PC-9 (cell line): ENCODE measurements at regions not wholly inside any gene's neighbourhood (a gene's known extent, or its start where the extent isn't known, plus 50 kb on each side); places are given as distances from the start of the nearest gene placed in this dataset.

Experiments
- BruUV-seq: library from RNA; stranded (reverse); fragments of 400-500 nt; replicated peaks from 2 replicates; lab custom pipeline; 2021; lab: Mats Ljungman, UMichigan
- CTCF ChIA-PET: fragments of 300-600 bp; sonication (Branson Sonifier 250); formaldehyde crosslinking; loops from one replicate; lab custom pipeline; 2022; ENCODE audit warnings: antibody characterized with exemption; lab: Charles Lee
- POLR2A ChIA-PET: fragments of 300-600 bp; sonication (Branson Sonifier 250); formaldehyde crosslinking; loops from one replicate; lab custom pipeline; 2022; ENCODE audit warnings: antibody characterized with exemption; ENCODE audit not compliant: unreplicated experiment; lab: Charles Lee
- DNase-seq, 2 experiments: peaks; one replicate each; pipeline versions ENCODE4 v3.0.0 to v3.0.0-alpha.2; 2015 to 2022; ENCODE audit warnings: mixed read lengths in 1 of 2
- H2AFZ ChIP-seq: fragments of 200-600 bp; sonication (generic); 2 replicates; pipeline ENCODE4 v1.8.1; 2017; ENCODE audit warnings: antibody characterized with exemption
- H3F3A ChIP-seq: fragments of 200-600 bp; sonication (generic); 2 replicates; pipeline ENCODE4 v1.8.1; 2017; ENCODE audit warnings: antibody characterized with exemption, mild to moderate bottlenecking, low read depth; ENCODE audit not compliant: insufficient read depth
- H3K27ac ChIP-seq: fragments of 200-600 bp; sonication (generic); 2 replicates; pipeline ENCODE4 v1.6.1; 2016; ENCODE audit warnings: mixed run types
- H3K27me3 ChIP-seq: fragments of 200-600 bp; sonication (generic); 2 replicates; pipeline ENCODE4 v1.6.1; 2016; ENCODE audit warnings: low read depth, mixed run types; ENCODE audit not compliant: insufficient read depth
- H3K36me3 ChIP-seq: fragments of 200-600 bp; sonication (generic); 2 replicates; pipeline ENCODE4 v1.6.1; 2016; ENCODE audit warnings: low read depth, mixed run types
- H3K4me1 ChIP-seq: fragments of 200-600 bp; sonication (generic); replicated peaks from 2 replicates; pipeline ENCODE4 v1.6.1; 2016; ENCODE audit warnings: mixed run types; ENCODE audit not compliant: insufficient read depth
- H3K4me2 ChIP-seq: fragments of 200-600 bp; sonication (generic); 2 replicates; pipeline ENCODE4 v1.6.1; 2017; ENCODE audit warnings: mixed run types
- H3K4me3 ChIP-seq: fragments of 200-600 bp; sonication (generic); 2 replicates; pipeline ENCODE4 v1.6.1; 2016; ENCODE audit warnings: mixed run types
- H3K79me2 ChIP-seq: fragments of 200-600 bp; sonication (generic); 2 replicates; pipeline ENCODE4 v1.6.1; 2017; ENCODE audit warnings: low read depth, mixed run types
- H3K9me2 ChIP-seq: fragments of 200-600 bp; sonication (generic); 2 replicates; pipeline ENCODE4 v1.8.1; 2017; ENCODE audit warnings: mild to moderate bottlenecking; ENCODE audit not compliant: insufficient read depth
- H3K9me3 ChIP-seq: fragments of 200-600 bp; sonication (generic); 2 replicates; pipeline ENCODE4 v1.8.1; 2016; ENCODE audit warnings: low read depth; ENCODE audit not compliant: insufficient read depth
- H4K20me1 ChIP-seq: fragments of 200-600 bp; sonication (generic); 2 replicates; pipeline ENCODE4 v1.8.1; 2017; ENCODE audit not compliant: insufficient read depth
- CTCF ChIP-seq: fragments of 200-600 bp; sonication (generic); conservative IDR thresholded peaks from 2 replicates; pipeline ENCODE4 v1.6.1; 2017; ENCODE audit warnings: mixed run types, antibody characterized with exemption, mild to moderate bottlenecking, moderate library complexity
- EZH2 ChIP-seq: fragments of 200-600 bp; sonication (generic); IDR thresholded peaks from 2 replicates; pipeline ENCODE4 v1.8.0; 2017; ENCODE audit warnings: antibody characterized with exemption, low read depth
- intact Hi-C: fragments of 100-400 bp; cut with micrococcal nuclease; formaldehyde crosslinking; loops from one replicate; pipeline ENCODE4 v1.10.0; 2022; ENCODE audit not compliant: unreplicated experiment

GRCh38 chr10:110392121-110392520 is 87.4 kb upstream of the SMNDC1 start:
- H3K9me3 ChIP-seq = no peaks in the 10 kb centered on the region
- H3K4me3 ChIP-seq = no peak overlapping the region
- intact Hi-C loops = no loop called here
- no peaks in the 10 kb centered on the region for H3K27me3 ChIP-seq
- no peaks in the 10 kb centered on the region for H3K36me3 ChIP-seq
- DNase-seq = no peak
- ChIA-PET CTCF (no interaction called here), POLR2A (no interaction called here)
- H3K79me2 ChIP-seq = no peaks in the 10 kb centered on the region
- no peak overlapping the region for H2AFZ ChIP-seq
- no peaks in the 10 kb centered on the region for H4K20me1 ChIP-seq
- peaks cover 45% of the 10 kb centered on the region for H3K4me1 ChIP-seq
- TF ChIP-seq EZH2 (no peak), CTCF (no peak)
- no peak overlapping the region for H3K27ac ChIP-seq
- no peak overlapping the region for H3K4me2 ChIP-seq
- BruUV-seq = no TSS peak
- H3K9me2 ChIP-seq = no peaks in the 10 kb centered on the region
- peaks cover 18% of the 10 kb centered on the region; the same call in 1 of the 2 replicates for H3F3A ChIP-seq

GRCh38 chr10:110392868-110393740 is 88.4 kb upstream of the SMNDC1 start:
- H3K9me3 ChIP-seq = no peaks in the 10 kb centered on the region
- no peaks in the 10 kb centered on the region for H3K9me2 ChIP-seq
- no TSS peak for BruUV-seq
- DNase-seq = no peak
- POLR2A ChIA-PET = no interaction called here
- H3K27me3 ChIP-seq = no peaks in the 10 kb centered on the region
- no peak overlapping the region for H2AFZ ChIP-seq
- no peak overlapping the region for H3K4me2 ChIP-seq
- intact Hi-C loops = no loop called here
- no peaks in the 10 kb centered on the region for H3K79me2 ChIP-seq
- H3K36me3 ChIP-seq = no peaks in the 10 kb centered on the region
- H3K4me1 ChIP-seq = peaks cover 51% of the 10 kb centered on the region
- peaks cover 26% of the 10 kb centered on the region for H3F3A ChIP-seq
- TF ChIP-seq CTCF (no peak), EZH2 (no peak)
- no peak overlapping the region for H3K27ac ChIP-seq
- CTCF ChIA-PET = no interaction called here
- H3K4me3 ChIP-seq = no peak overlapping the region
- no peaks in the 10 kb centered on the region for H4K20me1 ChIP-seq

GRCh38 chr10:110393866-110394265 is 89.1 kb upstream of the SMNDC1 start:
- peaks cover 50% of the 10 kb centered on the region for H3K4me1 ChIP-seq
- H3F3A ChIP-seq = peaks cover 30% of the 10 kb centered on the region
- POLR2A ChIA-PET = interaction anchor here (0.7 kb wide), 1 partner anchor 105 kb away, joined by 5 read pairs; no protein-coding TSS in a partner anchor

More at GRCh38 chr10:110393866-110394265, 89.1 kb upstream of the SMNDC1 start:
- H4K20me1 ChIP-seq = no peaks in the 10 kb centered on the region
- no peaks in the 10 kb centered on the region for H3K79me2 ChIP-seq
- no peak overlapping the region for H2AFZ ChIP-seq
- TF ChIP-seq EZH2 (no peak), CTCF (no peak)
- no TSS peak for BruUV-seq
- no peak for DNase-seq
- CTCF ChIA-PET = no interaction called here
- H3K9me3 ChIP-seq = no peaks in the 10 kb centered on the region
- H3K4me3 ChIP-seq = no peak overlapping the region
- H3K27ac ChIP-seq = no peak overlapping the region
- H3K27me3 ChIP-seq = no peaks in the 10 kb centered on the region
- no peaks in the 10 kb centered on the region for H3K9me2 ChIP-seq
- H3K4me2 ChIP-seq = no peak overlapping the region
- intact Hi-C loops = no loop called here
- no peaks in the 10 kb centered on the region for H3K36me3 ChIP-seq
